Nephron (organoid): ENCODE measurements at regions not wholly inside any gene's neighbourhood (a gene's known extent, or its start where the extent isn't known, plus 50 kb on each side); places are given as distances from the start of the nearest gene placed in this dataset.

Source experiments
- H3K27ac Mint-ChIP-seq, 3 experiments: 2 replicates each; pipeline ENCODE4 v1.8.0; 2020; ENCODE audit warnings: mixed read lengths in 3 of 3, mild to moderate bottlenecking in 2 of 3, moderate library complexity in 1 of 3
- H3K27me3 Mint-ChIP-seq: 2 replicates; pipeline ENCODE4 v1.8.0; 2021; ENCODE audit warnings: low read depth, mild to moderate bottlenecking, moderate library complexity, mixed read lengths
- H3K36me3 Mint-ChIP-seq: 2 replicates; pipeline ENCODE4 v1.8.0; 2020; ENCODE audit warnings: low read depth, mixed read lengths
- H3K4me1 Mint-ChIP-seq: 2 replicates; pipeline ENCODE4 v1.8.0; 2020; ENCODE audit warnings: mixed read lengths
- H3K4me3 Mint-ChIP-seq, 3 experiments: 2 replicates each; pipeline ENCODE4 v1.8.0; 2020; ENCODE audit warnings: mild to moderate bottlenecking in 3 of 3, mixed read lengths in 3 of 3, moderate library complexity in 2 of 3
- H3K9me3 Mint-ChIP-seq: 2 replicates; pipeline ENCODE4 v1.8.0; 2020; ENCODE audit warnings: mixed read lengths
- CTCF ChIP-seq, 3 experiments: fragments of 200-600 bp; sonication (generic); IDR thresholded peaks; one replicate each; pipeline ENCODE4 v1.5.0; 2021; ENCODE audit warnings: antibody characterized with exemption in 3 of 3; ENCODE audit not compliant: unreplicated experiment in 3 of 3

- no peak overlapping the region for H3K27ac Mint-ChIP-seq
- no peaks in the 10 kb centered on the region for H3K36me3 Mint-ChIP-seq
- no peaks in the 10 kb centered on the region for H3K9me3 Mint-ChIP-seq
- no peak overlapping the region for H3K4me3 Mint-ChIP-seq
- no peak for TF ChIP-seq CTCF (IDR thresholded peaks at IDR 0.05; ENCODE audit: unreplicated experiment in 3 of 3)
- H3K4me1 Mint-ChIP-seq, result no peaks in the 10 kb centered on the region
- H3K27me3 Mint-ChIP-seq, result peaks cover 7% of the 10 kb centered on the region
These were observed 170.0 kb upstream of the KLHL29 start for GRCh38 chr2:23215016-23215415.

GRCh38 chr2:23219666-23220065 is 165.3 kb upstream of the KLHL29 start:
- peaks cover 5% of the 10 kb centered on the region for H3K9me3 Mint-ChIP-seq
- H3K27ac Mint-ChIP-seq, result no peak overlapping the region
- H3K4me3 Mint-ChIP-seq, result no peak overlapping the region
- H3K4me1 Mint-ChIP-seq, result no peaks in the 10 kb centered on the region
- H3K36me3 Mint-ChIP-seq, result no peaks in the 10 kb centered on the region
- peaks cover 15% of the 10 kb centered on the region for H3K27me3 Mint-ChIP-seq
- no peak for TF ChIP-seq CTCF (IDR thresholded peaks at IDR 0.05; ENCODE audit: unreplicated experiment in 3 of 3)

GRCh38 chr2:23220513-23221094 is 164.4 kb upstream of the KLHL29 start:
- TF ChIP-seq CTCF (IDR thresholded peaks at IDR 0.05; ENCODE audit: unreplicated experiment in 3 of 3), result no peak
- Mint-ChIP-seq H3K4me1 (no peaks in the 10 kb centered on the region), H3K4me3 (no peak overlapping the region), H3K27me3 (peaks cover 8% of the 10 kb centered on the region), H3K9me3 (peaks cover 5% of the 10 kb centered on the region), H3K27ac (no peak overlapping the region), H3K36me3 (no peaks in the 10 kb centered on the region)

GRCh38 chr2:23221236-23221635 is 163.7 kb upstream of the KLHL29 start:
- Mint-ChIP-seq H3K27me3 (peaks cover 8% of the 10 kb centered on the region), H3K27ac (no peak overlapping the region), H3K4me3 (no peak overlapping the region), H3K36me3 (no peaks in the 10 kb centered on the region), H3K9me3 (peaks cover 5% of the 10 kb centered on the region), H3K4me1 (no peaks in the 10 kb centered on the region)
- TF ChIP-seq CTCF (IDR thresholded peaks at IDR 0.05; ENCODE audit: unreplicated experiment in 3 of 3), result no peak

GRCh38 chr2:23221901-23222300 is 163.1 kb upstream of the KLHL29 start:
- H3K27me3 Mint-ChIP-seq, result peaks cover 8% of the 10 kb centered on the region
- no peak overlapping the region for H3K27ac Mint-ChIP-seq
- no peaks in the 10 kb centered on the region for H3K4me1 Mint-ChIP-seq
- no peak for TF ChIP-seq CTCF (IDR thresholded peaks at IDR 0.05; ENCODE audit: unreplicated experiment in 3 of 3)
- no peak overlapping the region for H3K4me3 Mint-ChIP-seq
- H3K9me3 Mint-ChIP-seq, result peaks cover 5% of the 10 kb centered on the region
- no peaks in the 10 kb centered on the region for H3K36me3 Mint-ChIP-seq

- H3K4me3 Mint-ChIP-seq, result no peak overlapping the region
- H3K36me3 Mint-ChIP-seq, result peaks cover 3% of the 10 kb centered on the region
- H3K27ac Mint-ChIP-seq, result no peak overlapping the region
- peaks cover 4% of the 10 kb centered on the region for H3K4me1 Mint-ChIP-seq
- peaks cover 10% of the 10 kb centered on the region for H3K27me3 Mint-ChIP-seq
- peaks cover 4% of the 10 kb centered on the region for H3K9me3 Mint-ChIP-seq
- no peak for TF ChIP-seq CTCF (IDR thresholded peaks at IDR 0.05; ENCODE audit: unreplicated experiment in 3 of 3)
These were observed 154.1 kb upstream of the KLHL29 start for GRCh38 chr2:23230885-23231284.
